ENCODE measurements at regions not wholly inside any gene's neighbourhood (a gene's known extent, or its start where the extent isn't known, plus 50 kb on each side); places are given as distances from the start of the nearest gene placed in this dataset.
"Not testable (repeated sequence)": the region's sequence is repeated elsewhere in the genome, so short reads cannot be mapped to it uniquely, and the experiment has no call there.

- Histone ChIP-seq H4K20me1 (no peaks in the 10 kb centered on the region), H3K27ac (no peak overlapping the region), H3K27me3 (no peaks in the 10 kb centered on the region), H3K4me3 (no peak overlapping the region), H3K36me3 (no peaks in the 10 kb centered on the region), H3K4me1 (no peaks in the 10 kb centered on the region), H3K9ac (no peak overlapping the region), H3K4me2 (no peak overlapping the region), H3K9me3 (no peaks in the 10 kb centered on the region)
- TF ChIP-seq Cebpa-rat (IDR thresholded peaks at IDR 0.05), result no peak
Observed at GRCh38 chr9:101877439-101877838, 139.0 kb upstream of the GRIN3A start.

DNA sequence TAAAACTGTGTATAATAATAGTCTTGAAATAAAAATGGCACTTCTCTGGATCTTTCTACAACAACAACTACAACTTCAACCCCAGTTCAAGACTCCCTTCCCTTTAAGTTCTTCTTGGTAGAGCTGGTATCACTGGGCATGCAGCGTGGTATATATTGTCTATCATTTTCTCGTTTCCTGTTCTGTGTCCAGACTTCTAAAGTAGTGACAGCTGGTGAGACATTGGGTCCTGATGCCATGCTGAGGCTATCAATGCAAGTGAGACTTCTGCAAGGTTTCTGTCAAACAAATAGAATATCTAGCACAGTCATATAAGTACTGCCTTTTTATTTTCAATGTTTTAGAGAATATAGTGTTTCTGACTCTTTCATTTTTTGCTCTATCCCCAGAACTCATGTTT, 123.0 kb upstream of the GRIN3A start:
- Histone ChIP-seq H3K36me3 (no peaks in the 10 kb centered on the region), H3K4me2 (no peak overlapping the region)
- no peak for TF ChIP-seq Cebpa-rat (IDR thresholded peaks at IDR 0.05)

DNA sequence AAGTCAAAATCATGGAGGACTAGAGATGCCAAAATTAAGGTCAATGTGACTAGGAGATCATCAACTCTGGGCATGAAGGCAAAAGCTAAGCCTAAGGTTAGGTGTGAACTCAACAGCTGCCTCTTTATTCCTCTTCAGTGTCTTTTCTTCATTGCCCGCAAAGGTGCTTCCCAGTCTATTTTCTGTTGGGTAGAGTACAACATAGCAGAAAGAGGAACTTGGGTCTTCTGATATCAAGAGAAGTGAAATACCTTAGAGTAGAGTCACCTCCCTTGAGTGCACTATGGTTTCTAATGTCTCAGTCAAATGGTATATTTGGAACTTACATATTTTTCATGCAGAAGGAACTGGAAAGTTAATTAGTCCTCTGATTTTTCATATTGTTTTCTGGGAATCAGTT, 122.5 kb upstream of the GRIN3A start:
- Histone ChIP-seq H3K9me3 (no peaks in the 10 kb centered on the region), H3K4me2 (no peak overlapping the region), H3K9ac (no peak overlapping the region), H3K27ac (no peak overlapping the region), H4K20me1 (no peaks in the 10 kb centered on the region), H3K4me3 (no peak overlapping the region), H3K27me3 (no peaks in the 10 kb centered on the region), H3K4me1 (no peaks in the 10 kb centered on the region), H3K36me3 (no peaks in the 10 kb centered on the region)
- no peak for TF ChIP-seq Cebpa-rat (IDR thresholded peaks at IDR 0.05)

More for the DNA sequence above, 123.0 kb upstream of the GRIN3A start:
- Histone ChIP-seq H3K4me1 (no peaks in the 10 kb centered on the region), H3K4me3 (no peak overlapping the region), H3K9ac (no peak overlapping the region), H3K27ac (no peak overlapping the region), H3K27me3 (no peaks in the 10 kb centered on the region), H3K9me3 (no peaks in the 10 kb centered on the region), H4K20me1 (no peaks in the 10 kb centered on the region)

GRCh38 chr9:101859620-101860019, 121.2 kb upstream of the GRIN3A start:
- Histone ChIP-seq H3K36me3 (no peaks in the 10 kb centered on the region), H3K9me3 (no peaks in the 10 kb centered on the region), H3K27me3 (no peaks in the 10 kb centered on the region), H3K4me3 (no peak overlapping the region), H3K9ac (no peak overlapping the region), H3K4me2 (no peak overlapping the region), H3K4me1 (no peaks in the 10 kb centered on the region), H3K27ac (no peak overlapping the region), H4K20me1 (no peaks in the 10 kb centered on the region)
- TF ChIP-seq Cebpa-rat (IDR thresholded peaks at IDR 0.05), result no peak

GRCh38 chr9:101858026-101858425, 119.6 kb upstream of the GRIN3A start:
- TF ChIP-seq Cebpa-rat (IDR thresholded peaks at IDR 0.05), result no peak
- no peaks in the 10 kb centered on the region for H3K27me3 ChIP-seq
- no peak overlapping the region for H3K9ac ChIP-seq
- no peak overlapping the region for H3K4me3 ChIP-seq
- no peaks in the 10 kb centered on the region for H4K20me1 ChIP-seq
- H3K9me3 ChIP-seq, result no peaks in the 10 kb centered on the region
- no peak overlapping the region for H3K27ac ChIP-seq
- H3K4me1 ChIP-seq, result no peaks in the 10 kb centered on the region
- H3K4me2 ChIP-seq, result no peak overlapping the region
- H3K36me3 ChIP-seq, result no peaks in the 10 kb centered on the region

DNA sequence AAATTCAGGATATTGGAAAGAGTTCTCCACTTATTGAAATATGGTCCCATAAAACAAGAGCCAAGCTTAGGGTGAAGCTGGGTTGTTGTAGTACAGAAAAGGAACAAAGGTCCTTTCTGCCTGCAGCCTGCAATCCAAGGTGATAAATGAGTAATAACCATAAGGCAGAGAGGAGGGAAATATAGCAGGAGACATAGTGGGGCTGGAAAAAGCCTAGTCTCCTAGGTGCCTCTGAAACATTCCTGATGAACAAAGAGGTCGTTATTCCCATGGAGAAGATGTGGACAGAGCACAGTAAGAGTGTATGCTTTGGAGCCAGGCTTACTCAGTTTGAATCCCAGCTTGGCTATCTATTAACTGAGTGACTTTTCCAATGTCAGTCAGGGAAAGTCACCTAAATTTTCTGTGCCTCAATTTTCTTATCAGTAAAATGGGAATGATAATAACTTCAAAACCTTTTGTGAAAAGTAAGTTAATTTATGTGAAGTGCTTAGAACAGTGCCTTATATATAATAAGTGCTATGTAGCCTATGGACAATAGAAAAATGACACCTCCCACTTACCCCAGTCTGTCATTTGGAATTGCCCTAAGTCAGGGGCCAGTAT, 110.8 kb upstream of the GRIN3A start:
- no peak overlapping the region for H3K4me2 ChIP-seq
- H3K4me1 ChIP-seq, result no peaks in the 10 kb centered on the region
- no peaks in the 10 kb centered on the region for H3K9me3 ChIP-seq
- no peak overlapping the region for H3K27ac ChIP-seq
- H3K36me3 ChIP-seq, result no peaks in the 10 kb centered on the region
- no peak overlapping the region for H3K4me3 ChIP-seq
- H4K20me1 ChIP-seq, result no peaks in the 10 kb centered on the region
- H3K27me3 ChIP-seq, result no peaks in the 10 kb centered on the region
- no peak overlapping the region for H3K9ac ChIP-seq
- TF ChIP-seq Cebpa-rat (IDR thresholded peaks at IDR 0.05), result no peak

DNA sequence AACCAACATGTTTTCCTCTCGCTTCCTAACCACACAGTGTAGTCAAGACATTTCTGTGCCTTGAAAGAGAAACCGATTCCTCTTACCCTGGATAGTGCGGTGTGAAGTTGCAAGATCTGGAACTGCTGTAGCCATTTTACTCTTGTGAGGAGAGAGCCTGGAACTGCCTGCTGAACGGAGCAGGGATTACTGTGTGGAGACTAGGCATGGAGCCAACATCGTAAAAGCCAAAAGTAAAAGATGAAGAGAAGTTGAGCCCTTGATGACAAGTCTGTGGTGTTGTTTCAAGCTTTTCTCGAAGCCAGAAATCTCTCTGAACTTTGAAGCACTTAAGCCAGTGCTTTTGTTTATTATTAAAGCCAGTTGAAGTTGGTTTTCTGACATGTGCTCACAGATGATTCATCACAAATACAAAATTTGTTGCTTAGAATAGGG, 110.1 kb upstream of the GRIN3A start:
- H3K27ac ChIP-seq, result no peak overlapping the region
- H3K4me2 ChIP-seq, result no peak overlapping the region
- TF ChIP-seq Cebpa-rat (IDR thresholded peaks at IDR 0.05), result no peak
- H3K4me1 ChIP-seq, result no peaks in the 10 kb centered on the region
- H3K9me3 ChIP-seq, result no peaks in the 10 kb centered on the region
- H4K20me1 ChIP-seq, result no peaks in the 10 kb centered on the region
- no peak overlapping the region for H3K9ac ChIP-seq
- no peak overlapping the region for H3K4me3 ChIP-seq
- no peaks in the 10 kb centered on the region for H3K27me3 ChIP-seq
- H3K36me3 ChIP-seq, result no peaks in the 10 kb centered on the region

DNA sequence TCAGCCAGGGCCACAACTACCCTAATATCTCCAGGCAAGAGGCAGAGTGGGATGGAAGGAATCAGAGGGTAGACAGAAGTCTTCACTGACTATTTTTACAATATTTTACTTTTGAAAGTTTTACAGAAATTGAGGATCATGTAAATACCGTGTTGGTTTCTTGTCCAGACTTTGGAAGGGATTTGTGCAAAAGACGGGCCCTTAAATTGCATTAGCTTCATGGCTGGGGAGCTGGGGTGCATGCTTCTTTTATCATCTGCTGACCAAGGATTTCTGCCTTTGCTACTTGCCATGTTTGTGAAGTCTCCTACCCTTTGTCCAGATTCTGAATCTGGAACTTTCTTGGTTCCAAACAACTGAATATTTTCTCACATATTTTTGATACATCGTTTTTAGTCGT, 107.7 kb upstream of the GRIN3A start:
- TF ChIP-seq Cebpa-rat (IDR thresholded peaks at IDR 0.05), result no peak
- Histone ChIP-seq H3K36me3 (no peaks in the 10 kb centered on the region), H3K9me3 (no peaks in the 10 kb centered on the region), H3K27ac (no peak overlapping the region), H4K20me1 (no peaks in the 10 kb centered on the region), H3K4me2 (no peak overlapping the region), H3K4me3 (no peak overlapping the region), H3K27me3 (no peaks in the 10 kb centered on the region), H3K4me1 (no peaks in the 10 kb centered on the region), H3K9ac (no peak overlapping the region)

- Histone ChIP-seq H4K20me1 (no peaks in the 10 kb centered on the region), H3K27me3 (no peaks in the 10 kb centered on the region), H3K9me3 (no peaks in the 10 kb centered on the region), H3K36me3 (no peaks in the 10 kb centered on the region), H3K4me3 (no peak overlapping the region), H3K27ac (no peak overlapping the region), H3K4me1 (no peaks in the 10 kb centered on the region), H3K9ac (no peak overlapping the region), H3K4me2 (no peak overlapping the region)
- TF ChIP-seq Cebpa-rat (IDR thresholded peaks at IDR 0.05), result no peak
Observed at GRCh38 chr9:101840694-101841188, 102.3 kb upstream of the GRIN3A start.

DNA sequence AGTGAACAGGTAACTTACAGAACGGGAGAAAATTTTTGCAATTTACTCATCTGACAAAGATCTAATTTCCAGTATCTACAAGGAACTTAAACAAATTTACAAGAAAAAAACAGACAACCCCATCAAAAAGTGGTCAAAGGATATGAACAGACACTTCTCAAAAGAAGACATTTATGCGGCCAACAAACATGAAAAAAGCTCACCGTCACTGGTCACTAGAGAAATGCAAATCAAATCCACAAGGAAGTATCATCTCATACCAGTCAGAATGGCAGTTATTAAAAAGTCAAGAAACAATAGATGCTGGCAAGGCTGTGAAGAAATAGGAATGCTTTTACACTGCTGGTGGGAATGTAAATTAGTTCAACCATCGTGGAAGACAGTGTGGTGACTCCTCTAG, 100.5 kb upstream of the GRIN3A start:
- not testable (repeated sequence) for H3K36me3 ChIP-seq, H3K27me3 ChIP-seq, H3K27ac ChIP-seq, H4K20me1 ChIP-seq, H3K4me1 ChIP-seq, H3K9ac ChIP-seq, H3K4me2 ChIP-seq, H3K4me3 ChIP-seq, H3K9me3 ChIP-seq

DNA sequence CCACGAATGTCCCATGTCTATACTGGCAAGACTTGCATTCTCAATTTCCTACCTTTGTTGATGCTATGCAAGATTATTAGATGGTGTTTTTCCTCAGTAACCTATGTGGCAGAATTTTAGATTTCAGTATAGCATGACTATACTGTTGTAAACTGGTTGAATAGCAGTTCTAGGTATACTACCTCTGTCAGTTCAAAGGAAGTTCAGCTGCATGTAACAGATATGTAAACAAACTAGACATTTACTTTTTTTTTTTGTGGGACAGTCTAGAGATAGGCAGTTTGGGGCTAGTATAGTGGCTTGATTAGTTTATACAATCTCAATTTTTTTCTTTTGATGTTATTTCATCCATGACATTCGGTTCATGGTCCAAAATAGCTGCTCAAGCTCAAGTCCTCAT, 97.6 kb upstream of the GRIN3A start:
- H3K9me3 ChIP-seq, result no peaks in the 10 kb centered on the region

More for the DNA sequence above, 97.6 kb upstream of the GRIN3A start:
- TF ChIP-seq Cebpa-rat (IDR thresholded peaks at IDR 0.05), result no peak
- Histone ChIP-seq H3K4me1 (no peaks in the 10 kb centered on the region), H3K27me3 (no peaks in the 10 kb centered on the region), H4K20me1 (no peaks in the 10 kb centered on the region), H3K27ac (no peak overlapping the region), H3K9ac (no peak overlapping the region), H3K4me3 (no peak overlapping the region), H3K36me3 (no peaks in the 10 kb centered on the region), H3K4me2 (no peak overlapping the region)

Measured in BLaER1 (cell line).